SK-N-SH treated with all-trans-retinoic acid at 6 μM for 48 hours (cell line): ENCODE measurements at regions not wholly inside any gene's neighbourhood (a gene's known extent, or its start where the extent isn't known, plus 50 kb on each side); places are given as distances from the start of the nearest gene placed in this dataset.
A peak's percentile ranks its signal among the peaks of the same experiment; 100 is the strongest.

Source experiments
- ATAC-seq: fragments of 200-7000 bp; cut with Tn5 transposase; 3 replicates; pipeline ENCODE4 v1.9.1; 2020; ENCODE audit warnings: mild to moderate bottlenecking, moderate library complexity
- ARNTL ChIP-seq: fragments of 450-650 bp; formaldehyde crosslinking; IDR thresholded peaks from 2 replicates; pipeline ENCODE4 v1.5.0; 2020; ENCODE audit warnings: low read depth, mild to moderate bottlenecking, moderate library complexity, borderline replicate concordance
- BACH2 ChIP-seq: fragments of 250-450 bp; sonication (Bioruptor Pico); IDR thresholded peaks from 2 replicates; pipeline ENCODE4 v1.9.0; 2021; ENCODE audit warnings: mild to moderate bottlenecking, borderline replicate concordance
- CSDC2 ChIP-seq: fragments of 250-450 bp; sonication (Bioruptor Pico); IDR thresholded peaks from 2 replicates; pipeline ENCODE4 v1.5.0; 2020; ENCODE audit warnings: mild to moderate bottlenecking, moderate library complexity
- CSRNP3 ChIP-seq: fragments of 250-450 bp; sonication (Bioruptor Pico); IDR thresholded peaks from 2 replicates; pipeline ENCODE4 v1.5.1; 2021; ENCODE audit warnings: mild to moderate bottlenecking, moderate library complexity
- GLIS3 ChIP-seq: fragments of 250-450 bp; sonication (Bioruptor Pico); IDR thresholded peaks from 2 replicates; pipeline ENCODE4 v1.5.0; 2020; ENCODE audit warnings: mild to moderate bottlenecking, moderate library complexity
- ISL1 ChIP-seq: fragments of 250-450 bp; sonication (Bioruptor Pico); IDR thresholded peaks from 2 replicates; pipeline ENCODE4 v2.1.2; 2022; ENCODE audit warnings: mild to moderate bottlenecking, moderate library complexity
- OSR1 ChIP-seq: fragments of 250-450 bp; sonication (Bioruptor Pico); IDR thresholded peaks from 2 replicates; pipeline ENCODE4 v1.8.0; 2022; ENCODE audit warnings: moderate library complexity, mild to moderate bottlenecking, inconsistent platforms
- POU6F1 ChIP-seq: fragments of 250-450 bp; sonication (Bioruptor Pico); IDR thresholded peaks from 2 replicates; pipeline ENCODE4 v1.8.0; 2021; ENCODE audit warnings: low read depth, mild to moderate bottlenecking, moderate library complexity, borderline replicate concordance
- PPARA ChIP-seq: fragments of 250-450 bp; sonication (Bioruptor Pico); IDR thresholded peaks from 2 replicates; pipeline ENCODE4 v1.5.0; 2020; ENCODE audit warnings: mild to moderate bottlenecking, borderline replicate concordance
- RARB ChIP-seq: fragments of 250-450 bp; sonication (Bioruptor Pico); IDR thresholded peaks from 2 replicates; pipeline ENCODE4 v1.8.0; 2021; ENCODE audit warnings: mild to moderate bottlenecking, moderate library complexity
- TCF4 ChIP-seq: fragments of 250-450 bp; sonication (Bioruptor Pico); IDR thresholded peaks from 2 replicates; pipeline ENCODE4 v1.8.0; 2021; ENCODE audit warnings: mild to moderate bottlenecking, moderate library complexity, borderline replicate concordance
- TOX ChIP-seq: fragments of 250-450 bp; sonication (Bioruptor Pico); IDR thresholded peaks from 2 replicates; pipeline ENCODE4 v1.8.0; 2021; ENCODE audit warnings: mild to moderate bottlenecking, moderate library complexity, borderline replicate concordance
- TSHZ2 ChIP-seq: fragments of 250-450 bp; sonication (Bioruptor Pico); IDR thresholded peaks from 2 replicates; pipeline ENCODE4 v1.5.0; 2020; ENCODE audit warnings: mild to moderate bottlenecking, moderate library complexity
- ZC3H10 ChIP-seq: fragments of 250-450 bp; sonication (Bioruptor Pico); IDR thresholded peaks from 2 replicates; pipeline ENCODE4 v1.5.1; 2021; ENCODE audit warnings: mild to moderate bottlenecking, moderate library complexity
- ZFP3 ChIP-seq: fragments of 250-450 bp; sonication (Bioruptor Pico); IDR thresholded peaks from 2 replicates; pipeline ENCODE4 v1.5.0; 2020; ENCODE audit warnings: mild to moderate bottlenecking, moderate library complexity
- ZFP30 ChIP-seq: fragments of 450-650 bp; formaldehyde crosslinking; IDR thresholded peaks from 2 replicates; pipeline ENCODE4 v1.5.0; 2022; ENCODE audit warnings: mild to moderate bottlenecking, moderate library complexity
- ZNF565 ChIP-seq: fragments of 450-650 bp; formaldehyde crosslinking; conservative IDR thresholded peaks from 2 replicates; pipeline ENCODE4 v1.5.0; 2020; ENCODE audit warnings: low read depth, mild to moderate bottlenecking, moderate library complexity
- ZNF70 ChIP-seq: fragments of 450-650 bp; formaldehyde crosslinking; IDR thresholded peaks from 2 replicates; pipeline ENCODE4 v1.5.0; 2020; ENCODE audit warnings: mild to moderate bottlenecking, moderate library complexity
- ZNF8 ChIP-seq: fragments of 450-650 bp; formaldehyde crosslinking; IDR thresholded peaks from 2 replicates; pipeline ENCODE4 v1.5.0; 2020; ENCODE audit warnings: mild to moderate bottlenecking, moderate library complexity
- TF ChIP-seq, protein P1 (sequence below): fragments of 250-450 bp; sonication (Bioruptor Pico); IDR thresholded peaks from 2 replicates; pipeline ENCODE4 v1.5.1; 2020; ENCODE audit warnings: low read depth, mild to moderate bottlenecking, moderate library complexity
- TF ChIP-seq, protein P2 (sequence below): fragments of 250-450 bp; sonication (Bioruptor Pico); IDR thresholded peaks from 2 replicates; pipeline ENCODE4 v1.8.0; 2020; ENCODE audit warnings: mild to moderate bottlenecking, moderate library complexity, borderline replicate concordance

GRCh38 chr1:55466921-55467320 is 251.8 kb upstream of the USP24 start:
- ATAC-seq = peak; percentile 45
- TF ChIP-seq GLIS3 (CRISPR knock-in tag) = no peak
- TF ChIP-seq TSHZ2 (CRISPR knock-in tag) = no peak
- TF ChIP-seq ISL1 = no peak
- no peak for TF ChIP-seq ZFP30 (CRISPR knock-in tag)
- TF ChIP-seq TCF4 (CRISPR knock-in tag) = no peak
- no peak for TF ChIP-seq ZFP3
- TF ChIP-seq ZNF70 (CRISPR knock-in tag) = no peak
- no peak for TF ChIP-seq ARNTL
- TF ChIP-seq ZNF565 = no peak
- no peak for TF ChIP-seq ZC3H10 (CRISPR knock-in tag)
- no peak for TF ChIP-seq OSR1 (CRISPR knock-in tag)
- TF ChIP-seq TOX (CRISPR knock-in tag) = no peak
- no peak for TF ChIP-seq PPARA
- TF ChIP-seq BACH2 (CRISPR knock-in tag) = no peak
- no peak for TF ChIP-seq RARB
- TF ChIP-seq CSDC2 (CRISPR knock-in tag) = no peak

DNA sequence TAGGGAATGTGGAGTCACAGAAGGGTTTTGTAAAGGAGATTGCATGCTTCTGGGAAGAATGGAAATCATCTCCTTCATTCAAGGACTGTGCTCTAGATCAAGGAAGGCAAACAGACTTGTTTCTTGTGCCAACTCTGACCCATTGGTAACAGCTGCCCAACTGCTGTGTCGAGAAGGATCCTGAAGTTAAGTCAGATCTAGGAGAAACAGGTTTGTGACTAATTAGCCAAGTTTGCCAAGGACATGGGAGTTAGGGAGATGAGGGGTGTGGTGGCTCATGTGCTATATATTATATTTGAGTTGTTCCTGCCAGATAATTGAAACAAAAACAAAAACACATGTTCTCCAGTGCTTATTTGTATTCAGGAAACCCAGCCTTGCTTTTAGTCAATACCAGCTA is 251.2 kb upstream of the USP24 start:
- TF ChIP-seq ZNF70 (CRISPR knock-in tag) (no peak), CSDC2 (CRISPR knock-in tag) (no peak), PPARA (no peak), BACH2 (CRISPR knock-in tag) (no peak), GLIS3 (CRISPR knock-in tag) (no peak), ISL1 (no peak), CSRNP3 (CRISPR knock-in tag) (no peak)
- TF ChIP-seq, protein P1, sequence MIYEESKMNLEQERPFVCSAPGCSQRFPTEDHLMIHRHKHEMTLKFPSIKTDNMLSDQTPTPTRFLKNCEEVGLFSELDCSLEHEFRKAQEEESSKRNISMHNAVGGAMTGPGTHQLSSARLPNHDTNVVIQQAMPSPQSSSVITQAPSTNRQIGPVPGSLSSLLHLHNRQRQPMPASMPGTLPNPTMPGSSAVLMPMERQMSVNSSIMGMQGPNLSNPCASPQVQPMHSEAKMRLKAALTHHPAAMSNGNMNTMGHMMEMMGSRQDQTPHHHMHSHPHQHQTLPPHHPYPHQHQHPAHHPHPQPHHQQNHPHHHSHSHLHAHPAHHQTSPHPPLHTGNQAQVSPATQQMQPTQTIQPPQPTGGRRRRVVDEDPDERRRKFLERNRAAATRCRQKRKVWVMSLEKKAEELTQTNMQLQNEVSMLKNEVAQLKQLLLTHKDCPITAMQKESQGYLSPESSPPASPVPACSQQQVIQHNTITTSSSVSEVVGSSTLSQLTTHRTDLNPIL = no peak

GRCh38 chr1:55464550-55464949 is 249.4 kb upstream of the USP24 start:
- ATAC-seq = no peak
- TF ChIP-seq BACH2 (CRISPR knock-in tag) = no peak
- TF ChIP-seq ZC3H10 (CRISPR knock-in tag) = no peak
- TF ChIP-seq ARNTL = no peak
- TF ChIP-seq ISL1 = no peak
- no peak for TF ChIP-seq ZNF565
- TF ChIP-seq, protein P2, sequence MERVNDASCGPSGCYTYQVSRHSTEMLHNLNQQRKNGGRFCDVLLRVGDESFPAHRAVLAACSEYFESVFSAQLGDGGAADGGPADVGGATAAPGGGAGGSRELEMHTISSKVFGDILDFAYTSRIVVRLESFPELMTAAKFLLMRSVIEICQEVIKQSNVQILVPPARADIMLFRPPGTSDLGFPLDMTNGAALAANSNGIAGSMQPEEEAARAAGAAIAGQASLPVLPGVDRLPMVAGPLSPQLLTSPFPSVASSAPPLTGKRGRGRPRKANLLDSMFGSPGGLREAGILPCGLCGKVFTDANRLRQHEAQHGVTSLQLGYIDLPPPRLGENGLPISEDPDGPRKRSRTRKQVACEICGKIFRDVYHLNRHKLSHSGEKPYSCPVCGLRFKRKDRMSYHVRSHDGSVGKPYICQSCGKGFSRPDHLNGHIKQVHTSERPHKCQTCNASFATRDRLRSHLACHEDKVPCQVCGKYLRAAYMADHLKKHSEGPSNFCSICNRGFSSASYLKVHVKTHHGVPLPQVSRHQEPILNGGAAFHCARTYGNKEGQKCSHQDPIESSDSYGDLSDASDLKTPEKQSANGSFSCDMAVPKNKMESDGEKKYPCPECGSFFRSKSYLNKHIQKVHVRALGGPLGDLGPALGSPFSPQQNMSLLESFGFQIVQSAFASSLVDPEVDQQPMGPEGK (CRISPR knock-in tag) = no peak
- TF ChIP-seq RARB = no peak
- no peak for TF ChIP-seq ZNF8
- TF ChIP-seq ZFP3 = no peak
- no peak for TF ChIP-seq ZNF70 (CRISPR knock-in tag)
- no peak for TF ChIP-seq POU6F1 (CRISPR knock-in tag)

More for the DNA sequence above, 251.2 kb upstream of the USP24 start:
- ATAC-seq = peak; percentile 26; the same call in 2 of the 3 replicates
